ENCODE measurements at regions not wholly inside any gene's neighbourhood (a gene's known extent, or its start where the extent isn't known, plus 50 kb on each side); places are given as distances from the start of the nearest gene placed in this dataset.

- TF ChIP-seq CTCF (IDR thresholded peaks at IDR 0.05; ENCODE audit: low read depth, low read length, poor library complexity, severe bottlenecking), result no peak
- no peak for TF ChIP-seq EZH2phosphoT487 (IDR thresholded peaks at IDR 0.05; ENCODE audit: borderline replicate concordance, low read length)
Observed at GRCh38 chr21:31518580-31518979, 140.9 kb upstream of the SOD1 start.
